Amygdala (tissue), 56 donors: ENCODE measurements at regions not wholly inside any gene's neighbourhood (a gene's known extent, or its start where the extent isn't known, plus 50 kb on each side); places are given as distances from the start of the nearest gene placed in this dataset.

Source experiments
- DNase-seq, 56 donors: peaks; one replicate each; lab custom pipeline; 2025; lab: John Stamatoyannopoulos, UW

DNA sequence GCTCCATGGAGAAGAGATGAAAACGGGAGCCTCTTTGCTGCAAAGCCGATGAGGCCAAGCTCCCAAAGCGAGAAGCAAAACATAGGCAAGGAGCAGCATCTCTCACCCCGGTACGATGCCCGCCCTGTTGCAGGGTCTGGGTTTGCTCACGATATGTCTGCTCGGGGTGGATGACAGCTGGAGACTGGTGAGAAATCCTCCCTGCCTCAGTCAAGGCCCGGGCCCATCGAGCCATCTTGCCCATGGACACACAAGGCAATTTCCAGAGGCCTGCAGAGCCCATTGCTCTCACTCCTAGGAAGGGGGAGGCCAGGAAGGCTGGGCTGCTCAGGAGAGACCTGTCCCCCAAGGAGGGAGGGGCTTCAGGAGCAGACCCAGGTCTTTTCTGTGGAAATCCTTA is 391.7 kb upstream of the SHH start:
- DNase-seq, result no peak

GRCh38 chr7:156198277-156198676 is 386.0 kb upstream of the SHH start:
- DNase-seq, result no peak

DNA sequence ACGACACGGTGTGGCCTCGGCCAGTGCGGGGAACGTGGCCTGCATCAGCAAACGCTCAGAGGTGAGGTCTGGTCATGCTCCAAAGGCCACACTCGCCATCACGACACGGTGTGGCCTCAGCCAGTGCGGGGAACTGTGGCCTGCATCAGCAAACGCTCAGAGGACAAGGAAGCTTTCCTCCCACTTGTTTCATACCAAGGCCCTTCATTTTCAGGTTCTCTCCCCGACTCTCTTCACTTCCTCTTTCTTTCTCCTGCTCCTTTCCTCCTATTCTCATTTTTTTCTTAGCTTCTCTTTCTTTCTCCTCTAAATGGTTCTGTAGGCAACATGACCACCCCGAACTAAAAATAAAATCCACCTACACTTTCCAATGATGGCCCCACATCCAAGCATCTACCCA is 384.4 kb upstream of the SHH start:
- DNase-seq, result no peak

DNA sequence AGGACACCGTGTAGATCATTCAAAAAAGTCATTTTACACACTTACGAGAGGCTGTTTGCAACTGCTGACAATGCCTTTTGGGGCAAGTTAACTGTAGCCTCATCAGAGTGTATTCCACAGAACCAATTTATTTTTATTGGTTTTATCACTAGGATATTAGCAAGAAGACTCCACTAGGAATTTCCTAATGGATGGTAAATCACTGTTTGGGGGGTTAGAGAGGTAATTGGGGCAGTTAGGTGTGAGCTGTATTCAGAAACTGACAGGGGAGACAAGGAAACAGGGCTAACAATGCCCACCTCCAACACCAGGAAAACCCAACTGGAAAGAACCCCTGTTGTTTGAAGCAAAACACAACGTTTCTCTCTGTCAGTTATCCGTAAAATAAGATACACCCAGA is 383.0 kb upstream of the SHH start:
- DNase-seq, result no peak

- no peak for DNase-seq
These were observed 382.6 kb upstream of the SHH start for GRCh38 chr7:156194813-156195212.

DNA sequence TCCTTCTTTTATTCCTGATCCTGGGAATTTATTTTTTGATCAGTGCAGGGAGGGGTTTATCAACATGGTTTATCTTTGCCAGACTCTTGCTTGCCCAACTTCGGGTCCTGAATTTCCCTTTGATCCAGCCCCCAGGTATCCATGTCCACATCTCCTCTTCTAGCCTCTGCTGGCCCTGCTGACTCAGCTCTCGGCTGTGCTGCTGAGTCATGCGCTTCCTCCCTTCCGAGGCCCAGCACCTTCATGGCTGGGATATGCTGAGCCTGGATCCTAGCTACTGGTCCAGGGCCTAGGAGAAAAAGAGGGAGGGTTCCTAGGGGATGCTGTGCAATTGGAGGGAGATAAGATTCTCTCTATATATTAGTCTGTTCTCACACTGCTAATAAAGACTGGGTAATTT is 380.7 kb upstream of the SHH start:
- DNase-seq, result no peak

- no peak for DNase-seq
These were observed 378.8 kb upstream of the SHH start for GRCh38 chr7:156191090-156191489.

GRCh38 chr7:156185076-156185475 is 372.8 kb upstream of the SHH start:
- no peak for DNase-seq

DNA sequence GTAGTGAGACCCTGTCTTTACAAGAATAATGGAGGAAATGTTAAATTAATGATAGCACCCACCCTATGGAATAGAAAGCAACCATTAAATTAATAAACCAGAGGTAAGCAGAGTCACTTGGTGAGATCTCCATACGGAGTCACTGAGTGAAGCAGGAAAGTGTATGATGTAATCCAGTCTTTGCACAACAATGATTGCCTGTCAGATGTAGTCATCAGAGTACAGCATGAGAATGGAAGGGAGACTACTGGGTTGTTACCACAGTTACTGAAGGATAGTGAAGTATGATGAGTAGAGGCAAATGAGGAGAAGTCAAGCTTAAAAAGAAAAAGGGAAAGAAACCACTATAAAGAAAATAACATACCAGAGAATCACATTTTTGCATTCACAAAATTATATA is 371.9 kb upstream of the SHH start:
- DNase-seq, result no peak

DNA sequence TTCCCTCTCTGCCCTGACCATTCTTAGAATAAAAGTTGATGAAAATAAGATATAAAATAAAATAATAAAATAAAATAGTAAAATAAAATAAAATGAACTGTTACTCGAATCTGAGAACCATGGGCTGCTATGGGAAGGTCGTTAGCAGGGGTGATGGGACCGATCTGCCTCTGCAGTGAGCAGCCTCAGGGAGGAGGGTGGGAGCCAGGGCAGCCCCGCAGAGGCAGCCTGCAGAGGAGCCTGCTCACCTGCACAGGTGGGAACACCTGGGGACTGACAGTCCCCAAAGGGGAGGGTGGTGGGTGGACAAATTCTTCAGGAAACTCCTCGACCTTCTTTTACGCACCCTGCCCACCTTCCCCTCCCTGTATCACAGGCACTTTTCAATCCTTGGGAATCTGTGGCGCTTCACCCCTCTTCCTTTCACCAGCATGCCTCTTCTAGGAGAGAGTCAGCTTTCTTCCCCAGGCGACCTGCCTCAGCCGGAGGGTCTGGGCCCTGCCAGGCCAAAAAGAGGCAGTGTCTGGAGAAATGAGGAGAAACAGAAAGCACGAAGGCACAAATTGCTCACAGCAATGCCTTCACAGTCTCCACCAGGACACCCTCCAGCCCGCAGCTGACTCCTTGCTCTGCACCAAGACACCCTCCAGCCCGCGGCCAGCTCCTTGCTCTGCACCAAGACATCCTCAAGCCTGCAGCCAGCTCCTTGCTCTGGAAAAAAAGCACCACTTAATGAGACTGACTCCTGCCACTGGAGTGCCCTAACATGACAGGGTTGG is 368.4 kb upstream of the SHH start:
- no peak for DNase-seq

GRCh38 chr7:156179872-156180390 is 367.7 kb upstream of the SHH start:
- no peak for DNase-seq

GRCh38 chr7:156178857-156179256 is 366.6 kb upstream of the SHH start:
- DNase-seq, result no peak

- DNase-seq, result peak in 4 of 56 donors; percentile 7 to 14 (median 12)
These were observed 366.0 kb upstream of the SHH start for GRCh38 chr7:156178214-156178613.

DNA sequence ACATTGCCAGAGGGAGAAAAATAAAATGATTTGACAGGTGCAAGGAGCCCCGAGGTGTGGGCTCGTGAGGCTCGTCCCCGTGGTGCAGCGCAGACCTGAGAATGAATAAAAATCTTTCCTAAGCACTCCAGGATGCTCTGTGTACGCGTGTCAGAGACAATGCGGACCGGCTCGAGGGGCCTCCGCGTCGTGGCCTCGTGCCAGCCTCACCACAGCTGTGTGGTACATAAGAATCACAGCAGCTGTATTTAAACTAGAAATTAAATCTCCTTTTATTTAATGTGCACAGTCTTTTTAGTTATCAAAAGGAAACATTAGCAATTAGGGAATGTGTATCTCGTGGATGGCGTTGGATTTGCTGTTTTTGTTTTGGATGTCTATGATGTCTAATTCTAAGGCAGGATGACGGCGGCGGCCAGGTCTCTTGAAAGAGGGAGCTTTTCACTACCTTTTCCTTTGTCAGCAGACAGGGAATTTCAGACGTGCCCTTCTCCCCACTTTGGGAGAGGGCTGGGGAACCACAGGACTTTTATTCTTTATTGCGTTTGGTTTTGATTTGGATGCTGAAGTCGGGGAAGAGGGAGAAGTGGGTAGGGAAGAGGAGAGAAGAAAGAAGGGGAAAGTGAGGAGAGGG is 365.3 kb upstream of the SHH start:
- no peak for DNase-seq

GRCh38 chr7:156176039-156176438 is 363.8 kb upstream of the SHH start:
- DNase-seq, result no peak

- no peak for DNase-seq
These were observed 362.7 kb upstream of the SHH start for GRCh38 chr7:156175003-156175402.

GRCh38 chr7:156174428-156174827 is 362.2 kb upstream of the SHH start:
- DNase-seq, result no peak

DNA sequence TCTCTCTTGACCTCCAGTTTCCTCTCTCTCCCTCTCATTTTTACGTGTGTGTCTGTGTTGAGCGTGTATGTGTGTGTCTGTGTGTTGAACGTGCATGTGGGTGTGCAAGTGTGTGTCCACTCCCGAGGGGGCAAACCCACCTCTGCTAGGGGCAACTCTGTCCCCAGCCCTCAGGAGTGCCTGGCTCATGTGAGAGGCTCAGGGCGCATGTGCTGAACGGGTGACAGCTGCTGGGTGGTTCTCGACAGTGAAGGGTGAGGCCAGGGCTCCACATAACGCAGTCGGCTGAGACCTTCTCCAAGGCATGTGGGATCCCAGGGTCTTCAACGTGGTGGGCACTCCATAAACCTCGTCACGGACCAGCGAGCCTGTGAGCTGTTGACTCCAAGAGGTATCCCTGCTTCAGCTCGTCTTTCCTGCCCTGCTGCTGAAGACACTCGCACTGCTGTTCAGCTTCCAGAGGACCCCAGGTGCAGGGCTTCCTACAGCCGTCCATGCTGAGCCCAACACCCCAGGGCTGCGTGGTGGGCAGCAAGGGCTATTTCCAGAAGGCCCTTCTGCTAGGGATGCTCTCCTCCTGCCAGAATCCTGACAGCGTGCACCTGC is 361.6 kb upstream of the SHH start:
- DNase-seq, result no peak

DNA sequence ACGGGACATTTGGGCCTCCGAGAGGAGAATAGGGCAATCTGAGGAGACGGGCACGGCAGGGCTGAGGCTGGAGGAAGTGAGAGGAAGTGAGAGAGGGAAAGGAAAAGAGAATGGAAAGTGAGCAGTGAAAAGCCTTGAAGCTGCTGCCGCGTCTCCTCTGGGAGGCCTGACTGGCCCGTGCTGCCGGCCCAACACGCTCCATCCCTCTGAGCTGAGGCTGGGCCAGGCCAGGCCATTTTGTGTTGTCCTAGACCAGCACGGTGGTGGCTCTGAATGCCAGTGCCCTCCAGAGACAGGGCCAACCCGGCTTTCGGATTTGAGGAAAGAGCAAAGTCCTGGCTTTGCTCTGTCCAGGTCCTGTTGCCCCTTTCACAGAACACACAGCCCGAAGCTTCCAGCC is 361.1 kb upstream of the SHH start:
- no peak for DNase-seq

GRCh38 chr7:156172638-156173037 is 360.4 kb upstream of the SHH start:
- DNase-seq, result no peak

DNA sequence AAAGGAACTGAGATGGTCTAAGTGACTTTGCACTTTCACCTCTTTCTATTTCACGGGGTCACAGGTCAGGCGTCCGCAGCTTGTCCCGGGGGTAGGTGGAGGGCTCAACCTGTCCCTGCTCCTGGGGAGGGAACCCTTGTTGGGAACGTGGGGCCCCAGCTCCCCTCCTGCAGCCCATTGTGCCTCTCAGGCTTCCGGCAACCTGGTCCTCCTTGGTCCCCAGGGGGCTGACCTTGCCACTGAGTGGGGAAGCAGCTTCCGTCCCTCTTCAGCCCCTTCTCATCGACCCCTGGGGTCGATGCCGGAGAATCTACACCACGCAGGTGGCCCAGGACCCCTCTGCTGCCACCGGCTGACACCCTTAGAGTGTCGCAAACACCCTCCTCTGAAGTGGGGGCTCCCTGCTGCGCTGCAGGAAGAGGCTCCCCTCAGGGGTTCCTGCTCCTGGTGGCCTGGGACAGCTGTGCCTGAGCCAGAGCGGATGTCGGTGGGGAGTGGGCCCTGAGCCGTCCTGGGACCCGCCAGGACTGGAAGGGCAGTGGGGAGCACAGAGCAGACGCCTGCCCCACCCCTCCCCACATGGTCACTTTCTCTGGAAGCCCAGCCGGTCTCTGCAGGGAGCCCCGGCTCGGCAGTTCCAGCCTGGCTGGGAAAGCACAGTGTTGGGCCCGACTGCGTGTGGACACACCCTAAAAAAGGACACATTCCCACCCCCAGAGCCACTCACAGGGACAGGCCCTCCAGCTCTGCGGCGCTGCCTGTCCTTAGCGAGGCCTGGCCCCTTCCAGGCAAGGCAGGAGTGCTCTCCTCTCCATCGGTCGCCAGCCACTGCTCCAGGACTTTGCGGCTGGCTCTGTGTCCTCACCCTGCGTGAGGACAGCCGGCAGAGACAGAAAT is 357.5 kb upstream of the SHH start:
- no peak for DNase-seq
